ENCODE measurements at regions not wholly inside any gene's neighbourhood (a gene's known extent, or its start where the extent isn't known, plus 50 kb on each side); places are given as distances from the start of the nearest gene placed in this dataset.

GRCh38 chr6:93943661-93944060 lies 524.3 kb upstream of the EPHA7 start:
- no peak for TF ChIP-seq CTCF (IDR thresholded peaks at IDR 0.05; ENCODE audit: borderline replicate concordance)

GRCh38 chr6:93940381-93940780 lies 521.0 kb upstream of the EPHA7 start:
- H3K4me3 ChIP-seq = no peak overlapping the region
- H3K27ac ChIP-seq (replicated peaks) = no peak overlapping the region
- H3K27me3 ChIP-seq (ENCODE audit: low read depth) = no peaks in the 10 kb centered on the region
- H3K4me1 ChIP-seq = no peaks in the 10 kb centered on the region
- no peak for DNase-seq
- TF ChIP-seq CTCF (IDR thresholded peaks at IDR 0.05; ENCODE audit: borderline replicate concordance) = no peak
- H3K36me3 ChIP-seq = no peaks in the 10 kb centered on the region
- intact Hi-C loops (cut with micrococcal nuclease) = no loop called here
- H3K9me3 ChIP-seq (replicated peaks) = no peaks in the 10 kb centered on the region

More at GRCh38 chr6:93943661-93944060, 524.3 kb upstream of the EPHA7 start:
- Histone ChIP-seq H3K36me3 (no peaks in the 10 kb centered on the region), H3K27ac (replicated peaks) (no peak overlapping the region), H3K9me3 (replicated peaks) (no peaks in the 10 kb centered on the region), H3K4me3 (no peak overlapping the region), H3K4me1 (no peaks in the 10 kb centered on the region), H3K27me3 (ENCODE audit: low read depth) (no peaks in the 10 kb centered on the region)
- intact Hi-C loops (cut with micrococcal nuclease) = no loop called here
- no peak for DNase-seq

- no peak for TF ChIP-seq CTCF (IDR thresholded peaks at IDR 0.05; ENCODE audit: borderline replicate concordance)
- Histone ChIP-seq H3K27me3 (ENCODE audit: low read depth) (no peaks in the 10 kb centered on the region), H3K36me3 (no peaks in the 10 kb centered on the region), H3K9me3 (replicated peaks) (no peaks in the 10 kb centered on the region), H3K4me1 (no peaks in the 10 kb centered on the region), H3K27ac (replicated peaks) (no peak overlapping the region), H3K4me3 (no peak overlapping the region)
- intact Hi-C loops (cut with micrococcal nuclease) = no loop called here
- no peak for DNase-seq
Observed at GRCh38 chr6:93932175-93932574, 512.8 kb upstream of the EPHA7 start.

- Histone ChIP-seq H3K4me3 (no peak overlapping the region), H3K27me3 (ENCODE audit: low read depth) (no peaks in the 10 kb centered on the region), H3K9me3 (replicated peaks) (no peaks in the 10 kb centered on the region), H3K4me1 (no peaks in the 10 kb centered on the region), H3K36me3 (no peaks in the 10 kb centered on the region), H3K27ac (replicated peaks) (no peak overlapping the region)
- intact Hi-C loops (cut with micrococcal nuclease) = no loop called here
- DNase-seq = no peak
- TF ChIP-seq CTCF (IDR thresholded peaks at IDR 0.05; ENCODE audit: borderline replicate concordance) = no peak
Observed at GRCh38 chr6:93927731-93928130, 508.4 kb upstream of the EPHA7 start.

- Histone ChIP-seq H3K4me1 (no peaks in the 10 kb centered on the region), H3K27me3 (ENCODE audit: low read depth) (no peaks in the 10 kb centered on the region), H3K36me3 (no peaks in the 10 kb centered on the region), H3K27ac (replicated peaks) (no peak overlapping the region), H3K4me3 (no peak overlapping the region), H3K9me3 (replicated peaks) (no peaks in the 10 kb centered on the region)
- DNase-seq = no peak
- intact Hi-C loops (cut with micrococcal nuclease) = no loop called here
- TF ChIP-seq CTCF (IDR thresholded peaks at IDR 0.05; ENCODE audit: borderline replicate concordance) = no peak
Observed at GRCh38 chr6:93919365-93919764, 500.0 kb upstream of the EPHA7 start.

GRCh38 chr6:93918258-93918657 lies 498.9 kb upstream of the EPHA7 start:
- no peaks in the 10 kb centered on the region for H3K27me3 ChIP-seq (ENCODE audit: low read depth)
- H3K36me3 ChIP-seq = no peaks in the 10 kb centered on the region
- no peak for TF ChIP-seq CTCF (IDR thresholded peaks at IDR 0.05; ENCODE audit: borderline replicate concordance)
- no peak overlapping the region for H3K27ac ChIP-seq (replicated peaks)
- no peak overlapping the region for H3K4me3 ChIP-seq
- H3K9me3 ChIP-seq (replicated peaks) = no peaks in the 10 kb centered on the region
- no peak for DNase-seq
- intact Hi-C loops (cut with micrococcal nuclease) = no loop called here
- no peaks in the 10 kb centered on the region for H3K4me1 ChIP-seq

Data from left ventricle myocardium inferior (tissue), 1 donor.